ENCODE measurements at regions not wholly inside any gene's neighbourhood (a gene's known extent, or its start where the extent isn't known, plus 50 kb on each side); places are given as distances from the start of the nearest gene placed in this dataset.

DNA sequence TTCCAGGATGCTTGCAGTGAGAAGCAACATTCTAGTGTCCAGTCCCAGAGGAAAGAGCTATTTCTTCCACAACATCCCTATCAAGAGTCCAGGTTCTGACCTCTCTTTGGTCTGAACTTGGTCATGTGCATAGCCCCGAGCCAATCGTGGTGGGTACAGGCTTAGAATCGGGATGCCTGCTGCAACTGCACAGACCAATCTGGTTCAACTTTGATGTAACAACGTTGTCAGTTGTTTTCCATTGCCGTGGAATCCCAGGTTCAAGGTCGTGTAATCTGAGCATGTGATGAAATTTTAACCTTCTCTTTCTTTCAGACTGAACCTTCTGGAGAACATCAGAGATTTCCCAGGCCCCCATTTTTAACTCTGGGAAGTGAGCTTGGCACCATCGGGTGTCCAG lies 130.5 kb downstream of the ANKRD60 start:
- Histone ChIP-seq H3K9me3 (ENCODE audit: low read length) (no peaks in the 10 kb centered on the region), H3K36me3 (ENCODE audit: insufficient read depth, low read length) (no peaks in the 10 kb centered on the region), H2AFZ (ENCODE audit: low read length) (no peak overlapping the region), H3K4me2 (ENCODE audit: low read length) (no peak overlapping the region), H3K4me1 (ENCODE audit: insufficient read depth, low read length, poor library complexity, severe bottlenecking) (no peaks in the 10 kb centered on the region), H3K4me3 (ENCODE audit: low read depth, low read length, poor library complexity, severe bottlenecking) (no peak overlapping the region), H3K27ac (ENCODE audit: low read depth, low read length, poor library complexity, severe bottlenecking) (no peak overlapping the region), H3K9me2 (ENCODE audit: insufficient read depth, low read length) (no peaks in the 10 kb centered on the region), H4K20me1 (ENCODE audit: insufficient read depth, low read length) (no peaks in the 10 kb centered on the region), H3K79me2 (ENCODE audit: insufficient read depth, low read depth, low read length) (no peaks in the 10 kb centered on the region)
- no peak for TF ChIP-seq CTCF (conservative IDR thresholded peaks at IDR 0.05; ENCODE audit: low read length)
- TF ChIP-seq EZH2phosphoT487 (IDR thresholded peaks at IDR 0.05; ENCODE audit: borderline replicate concordance, low read depth, low read length) = no peak
- BruUV-seq (replicated peaks) = no TSS peak
- CTCF ChIA-PET (ENCODE audit: unreplicated experiment) = no interaction called here
- POLR2A ChIA-PET = no interaction called here
- no peak for DNase-seq (ENCODE audit: low spot score)
- intact Hi-C loops (cut with micrococcal nuclease; ENCODE audit: unreplicated experiment) = no loop called here

DNA sequence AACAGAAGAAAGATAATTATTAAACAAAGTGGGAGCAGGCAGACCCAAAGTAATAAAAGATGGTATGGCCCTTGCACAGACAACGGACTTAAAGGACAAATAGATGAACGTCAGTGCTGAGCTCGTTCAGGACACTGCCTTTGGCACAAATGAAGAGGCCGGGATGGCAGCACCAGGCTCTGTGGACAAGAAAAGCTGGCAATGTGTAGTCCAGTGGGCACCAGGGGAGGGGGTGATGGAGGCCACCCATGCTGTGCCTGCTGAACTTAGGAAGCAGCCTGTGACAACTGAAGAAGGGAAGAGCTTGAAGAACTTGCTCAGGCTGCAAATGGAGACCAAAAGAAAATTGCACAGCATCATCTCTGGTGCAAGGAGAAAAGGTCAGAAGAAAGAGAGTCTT lies 131.0 kb downstream of the ANKRD60 start:
- Histone ChIP-seq H3K36me3 (ENCODE audit: insufficient read depth, low read length) (no peaks in the 10 kb centered on the region), H4K20me1 (ENCODE audit: insufficient read depth, low read length) (no peaks in the 10 kb centered on the region), H2AFZ (ENCODE audit: low read length) (no peak overlapping the region), H3K4me3 (ENCODE audit: low read depth, low read length, poor library complexity, severe bottlenecking) (no peak overlapping the region), H3K4me2 (ENCODE audit: low read length) (no peak overlapping the region), H3K9me3 (ENCODE audit: low read length) (no peaks in the 10 kb centered on the region), H3K9me2 (ENCODE audit: insufficient read depth, low read length) (no peaks in the 10 kb centered on the region), H3K79me2 (ENCODE audit: insufficient read depth, low read depth, low read length) (no peaks in the 10 kb centered on the region), H3K27ac (ENCODE audit: low read depth, low read length, poor library complexity, severe bottlenecking) (no peak overlapping the region), H3K4me1 (ENCODE audit: insufficient read depth, low read length, poor library complexity, severe bottlenecking) (no peaks in the 10 kb centered on the region)
- intact Hi-C loops (cut with micrococcal nuclease; ENCODE audit: unreplicated experiment) = no loop called here
- TF ChIP-seq EZH2phosphoT487 (IDR thresholded peaks at IDR 0.05; ENCODE audit: borderline replicate concordance, low read depth, low read length) (no peak), CTCF (conservative IDR thresholded peaks at IDR 0.05; ENCODE audit: low read length) (no peak)
- CTCF ChIA-PET (ENCODE audit: unreplicated experiment) = no interaction called here
- POLR2A ChIA-PET = no interaction called here
- BruUV-seq (replicated peaks) = no TSS peak
- no peak for DNase-seq (ENCODE audit: low spot score)

GRCh38 chr20:58096880-58097423 lies 131.5 kb downstream of the ANKRD60 start:
- ChIA-PET CTCF (ENCODE audit: unreplicated experiment) (no interaction called here), POLR2A (interaction anchor here (0.7 kb wide), 1 partner anchor 513 kb away, joined by 4 read pairs; no protein-coding TSS in a partner anchor)
- Histone ChIP-seq H2AFZ (ENCODE audit: low read length) (no peak overlapping the region), H3K79me2 (ENCODE audit: insufficient read depth, low read depth, low read length) (no peaks in the 10 kb centered on the region), H3K27ac (ENCODE audit: low read depth, low read length, poor library complexity, severe bottlenecking) (no peak overlapping the region), H3K9me3 (ENCODE audit: low read length) (no peaks in the 10 kb centered on the region), H3K4me3 (ENCODE audit: low read depth, low read length, poor library complexity, severe bottlenecking) (no peak overlapping the region), H3K4me2 (ENCODE audit: low read length) (no peak overlapping the region), H4K20me1 (ENCODE audit: insufficient read depth, low read length) (no peaks in the 10 kb centered on the region), H3K36me3 (ENCODE audit: insufficient read depth, low read length) (no peaks in the 10 kb centered on the region), H3K9me2 (ENCODE audit: insufficient read depth, low read length) (no peaks in the 10 kb centered on the region), H3K4me1 (ENCODE audit: insufficient read depth, low read length, poor library complexity, severe bottlenecking) (no peaks in the 10 kb centered on the region)
- no peak for DNase-seq (ENCODE audit: low spot score)
- TF ChIP-seq CTCF (conservative IDR thresholded peaks at IDR 0.05; ENCODE audit: low read length) = no peak
- no peak for TF ChIP-seq EZH2phosphoT487 (IDR thresholded peaks at IDR 0.05; ENCODE audit: borderline replicate concordance, low read depth, low read length)
- no TSS peak for BruUV-seq (replicated peaks)
- intact Hi-C loops (cut with micrococcal nuclease; ENCODE audit: unreplicated experiment) = no loop called here

All from OCI-LY7 (cell line).